NCI-H2081 (cell line): ENCODE measurements at regions not wholly inside any gene's neighbourhood (a gene's known extent, or its start where the extent isn't known, plus 50 kb on each side); places are given as distances from the start of the nearest gene placed in this dataset.

Experiments used
- DNase-seq, 2 experiments: peaks; one replicate each; lab custom pipeline; 2025; lab: John Stamatoyannopoulos, UW

GRCh38 chr3:168583977-168584376 is 488.3 kb upstream of the GOLIM4 start:
- DNase-seq: no peak

DNA sequence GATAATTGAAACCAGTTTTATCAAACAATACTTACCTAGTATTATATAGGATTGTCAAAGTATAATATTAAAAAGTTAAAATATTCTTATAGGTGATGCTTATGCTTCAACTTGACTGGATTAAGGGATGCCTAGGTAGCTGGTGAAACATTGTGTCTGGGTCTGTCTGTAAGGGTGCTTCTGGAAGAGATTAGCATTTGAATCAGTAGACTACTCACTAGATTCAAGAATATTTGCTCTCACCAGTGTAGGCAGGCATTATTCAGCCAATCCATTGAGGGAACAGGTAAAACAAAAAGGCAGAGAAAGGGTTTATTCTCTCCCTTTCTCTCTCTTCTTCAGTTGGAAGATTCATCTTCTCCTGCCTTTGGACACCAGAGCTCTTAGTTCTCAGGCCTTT is 486.8 kb upstream of the GOLIM4 start:
- no peak for DNase-seq

DNA sequence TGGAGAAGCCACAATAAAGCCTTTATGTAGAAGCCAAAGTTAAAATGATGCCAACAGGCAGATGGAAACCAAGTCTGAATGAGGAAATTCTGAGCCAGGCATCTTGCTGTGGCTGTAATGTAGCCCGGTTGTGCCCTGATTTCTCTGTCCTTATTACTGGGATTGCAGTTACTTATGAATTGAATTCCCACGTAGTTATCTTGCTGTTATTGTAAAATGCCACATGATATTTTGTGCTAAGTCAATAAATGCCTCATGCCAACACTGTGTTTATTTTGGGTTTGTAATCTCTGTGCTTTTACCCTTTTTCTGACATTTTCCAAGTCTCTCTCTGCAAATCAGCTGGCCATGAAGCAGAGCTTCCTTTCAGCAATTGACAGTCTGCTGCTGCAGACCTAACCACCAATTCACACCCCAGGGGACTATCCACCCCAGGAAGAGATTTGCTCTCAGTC is 486.1 kb upstream of the GOLIM4 start:
- DNase-seq: peak; percentile 39 to 79

GRCh38 chr3:168579010-168579409 is 483.3 kb upstream of the GOLIM4 start:
- DNase-seq: no peak

DNA sequence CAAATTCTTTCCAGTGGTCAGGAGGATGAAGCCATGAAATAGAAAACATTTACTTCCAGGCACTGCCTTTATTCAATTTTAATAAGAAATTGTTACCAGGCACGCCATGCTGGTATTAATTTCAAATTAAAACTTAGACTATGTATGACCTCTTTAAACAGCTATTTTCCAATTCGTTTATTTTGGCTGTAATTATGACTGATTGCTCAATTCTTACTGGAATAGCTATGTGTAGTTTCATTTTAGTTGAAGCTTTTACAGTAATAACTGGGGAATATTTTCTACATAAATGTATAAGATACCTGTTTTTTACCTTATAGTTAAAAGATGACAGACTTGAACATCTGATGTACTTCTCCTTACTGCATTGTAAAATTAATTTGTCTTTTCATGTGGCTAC is 480.0 kb upstream of the GOLIM4 start:
- no peak for DNase-seq

GRCh38 chr3:168574455-168575158 is 478.9 kb upstream of the GOLIM4 start:
- DNase-seq: no peak

- no peak for DNase-seq
Measured at GRCh38 chr3:168570404-168571155, 474.9 kb upstream of the GOLIM4 start.

- DNase-seq: no peak
Measured at GRCh38 chr3:168558728-168559411, 463.1 kb upstream of the GOLIM4 start.

DNA sequence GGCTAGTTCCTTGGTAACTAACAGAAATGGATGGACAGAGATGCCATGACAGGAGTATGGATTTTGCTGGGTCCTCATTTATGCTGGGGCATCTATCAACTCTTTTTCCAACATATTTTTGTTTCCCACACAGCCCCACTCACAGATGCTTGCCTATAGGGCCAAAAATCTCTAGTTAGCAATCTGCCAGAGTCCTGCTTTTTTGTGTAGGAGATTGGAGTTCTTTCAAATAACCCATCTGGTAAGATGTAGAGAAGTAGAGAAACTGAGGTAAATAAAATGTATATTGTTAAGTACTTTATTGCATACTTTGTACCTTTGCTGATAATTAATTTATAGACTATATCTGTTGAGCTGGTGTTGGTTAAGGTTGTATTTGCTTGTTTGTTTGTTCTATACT is 456.5 kb upstream of the GOLIM4 start:
- DNase-seq: no peak

DNA sequence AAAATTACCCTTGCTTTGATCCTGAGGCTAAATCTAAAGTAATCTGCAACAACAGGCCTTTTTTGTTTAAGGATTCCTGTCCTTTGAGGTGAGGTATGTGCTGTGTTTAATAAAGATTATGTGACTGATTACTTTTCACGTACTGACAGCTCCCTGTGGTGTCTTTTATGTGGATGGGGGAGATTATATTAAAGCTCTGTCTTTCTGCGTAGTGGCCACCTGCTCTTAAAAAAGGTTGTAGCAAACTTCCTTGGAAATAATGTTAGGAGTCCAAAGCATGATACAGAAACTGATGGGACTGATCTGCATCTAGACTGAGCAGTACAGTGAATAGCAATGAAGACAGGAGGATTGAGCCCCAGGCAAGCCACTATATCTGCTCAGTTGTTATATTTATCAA is 453.0 kb upstream of the GOLIM4 start:
- DNase-seq: peak; percentile 23 to 61

DNA sequence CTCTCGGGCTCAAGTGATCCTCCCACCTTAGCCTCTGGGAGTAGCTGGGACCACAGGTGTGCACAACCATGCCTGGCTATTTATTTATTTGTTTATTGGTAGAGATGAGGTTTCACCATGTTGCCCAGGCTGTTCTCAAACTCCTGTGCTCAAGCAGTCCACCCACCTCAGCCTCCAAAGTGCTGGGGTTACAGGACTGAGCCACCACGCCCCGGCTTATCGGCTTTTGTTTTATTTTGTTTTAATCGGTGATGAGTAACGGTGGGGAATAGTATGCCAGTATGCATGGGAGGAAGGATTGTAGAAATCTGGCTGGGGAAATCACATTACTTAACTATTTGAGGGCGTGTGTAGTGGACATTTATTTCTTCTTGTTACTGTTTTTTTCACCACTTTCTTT is 451.0 kb upstream of the GOLIM4 start:
- no peak for DNase-seq

DNA sequence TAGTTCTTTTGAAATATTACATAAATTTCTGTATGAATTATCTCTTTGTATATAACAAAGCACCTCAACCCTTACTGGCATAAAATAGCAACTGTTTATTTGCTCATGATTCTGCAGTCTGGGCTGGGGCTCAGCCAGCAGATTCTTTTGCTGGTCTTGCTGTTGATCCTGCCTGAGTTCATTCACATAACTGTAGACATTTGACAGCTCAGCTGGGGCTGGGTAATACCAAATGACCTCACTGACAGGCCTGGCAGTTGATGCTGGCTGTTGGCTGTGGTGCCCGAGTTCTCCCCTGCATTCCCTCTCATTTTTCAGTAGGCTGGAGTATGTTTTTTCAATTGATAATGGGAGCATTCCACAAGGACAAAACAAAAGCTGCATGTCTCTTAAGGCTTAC is 449.9 kb upstream of the GOLIM4 start:
- no peak for DNase-seq

- DNase-seq: peak in 1 of 2 experiments; percentile 50
Measured at GRCh38 chr3:168544097-168544957, 448.6 kb upstream of the GOLIM4 start.

- DNase-seq: no peak
Measured at GRCh38 chr3:168540726-168541125, 445.0 kb upstream of the GOLIM4 start.

- DNase-seq: peak in 1 of 2 experiments; percentile 66
Measured at GRCh38 chr3:168539909-168540308, 444.2 kb upstream of the GOLIM4 start.

- no peak for DNase-seq
Measured at GRCh38 chr3:168534761-168535160, 439.0 kb upstream of the GOLIM4 start.

DNA sequence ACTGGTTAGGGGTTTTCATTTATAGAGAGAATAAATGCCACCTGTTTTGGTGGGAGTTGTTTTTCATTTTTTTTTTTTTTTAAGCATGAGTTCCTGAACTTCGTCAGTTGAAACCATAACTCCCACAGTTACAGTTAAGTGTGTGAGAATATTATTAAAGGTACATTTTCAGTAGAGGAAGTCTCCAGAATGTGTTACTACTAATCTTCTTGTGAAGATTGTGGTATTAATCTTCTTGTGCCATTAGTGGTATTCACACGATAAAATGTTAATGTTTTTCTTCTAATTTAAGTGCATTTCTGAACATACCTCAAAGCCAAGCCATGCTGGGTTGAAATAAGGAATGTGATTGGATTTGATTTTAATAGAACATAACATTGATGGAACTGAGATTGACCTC is 437.9 kb upstream of the GOLIM4 start:
- DNase-seq: no peak

DNA sequence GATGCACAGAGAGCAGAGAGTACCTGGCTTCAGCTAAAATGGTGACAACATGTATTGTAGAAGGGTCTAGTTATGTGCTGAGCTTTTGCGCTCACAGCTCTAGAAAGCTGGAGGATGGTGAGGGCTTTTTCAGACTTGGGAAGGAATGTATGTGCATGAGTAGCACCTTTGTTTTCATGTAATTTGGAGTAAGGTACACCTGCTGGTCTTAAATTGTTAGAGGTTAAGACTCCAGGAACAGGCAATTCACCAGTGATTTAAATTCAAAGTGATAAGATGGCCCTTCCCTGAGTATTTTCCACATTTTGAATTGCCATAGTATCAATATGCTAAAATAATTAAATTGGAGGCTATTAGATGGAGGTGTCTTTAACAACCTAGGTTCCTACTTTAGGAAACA is 436.4 kb upstream of the GOLIM4 start:
- DNase-seq: no peak

GRCh38 chr3:168531116-168531515 is 435.4 kb upstream of the GOLIM4 start:
- peak in 1 of 2 experiments; percentile 50 for DNase-seq

GRCh38 chr3:168524129-168524528 is 428.4 kb upstream of the GOLIM4 start:
- no peak for DNase-seq

DNA sequence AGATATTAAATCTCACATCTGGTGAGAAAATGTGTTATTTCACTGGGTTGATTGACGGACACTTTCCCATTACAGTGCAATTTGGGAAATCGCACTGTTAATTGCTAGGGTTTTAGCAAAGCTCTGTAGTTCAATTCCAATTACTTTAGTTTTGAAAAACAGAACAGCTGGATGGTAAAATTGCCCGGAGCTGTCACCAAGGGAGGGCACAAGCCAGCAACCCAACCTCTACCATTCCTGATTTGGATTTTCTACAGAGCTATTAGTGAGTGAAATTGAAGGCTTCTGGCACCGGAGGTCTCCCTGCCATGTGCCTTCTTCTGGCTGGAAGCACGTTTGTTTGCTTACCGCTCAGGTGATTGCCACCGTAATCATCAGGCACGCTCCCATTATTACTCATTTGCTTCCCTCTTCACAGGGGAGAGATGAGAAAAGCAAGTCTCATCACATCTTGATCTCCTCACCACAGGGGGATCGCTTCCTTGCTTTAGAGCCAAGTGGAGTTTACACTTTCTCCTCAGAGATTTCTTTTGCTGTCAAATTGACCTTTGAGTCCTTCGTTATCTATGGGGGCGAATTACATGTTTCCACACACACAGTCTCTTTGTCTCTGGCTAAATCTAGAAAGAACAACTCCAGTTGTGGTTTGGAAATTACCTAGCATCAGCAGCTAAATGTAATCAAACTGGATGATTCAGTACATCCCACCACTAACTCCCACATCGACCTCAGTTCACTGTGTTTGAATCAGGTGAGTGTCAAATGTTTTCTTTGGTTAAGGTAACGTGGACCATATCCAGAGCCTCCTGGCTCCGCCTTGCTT is 421.7 kb upstream of the GOLIM4 start:
- DNase-seq: peak; percentile 90 to 98
